Neuronal stem cell (in vitro differentiated cells): ENCODE measurements at regions not wholly inside any gene's neighbourhood (a gene's known extent, or its start where the extent isn't known, plus 50 kb on each side); places are given as distances from the start of the nearest gene placed in this dataset.

Experiments
- DNase-seq: peaks from one replicate; pipeline ENCODE4 v3.0.0-alpha.2; 2013; ENCODE audit warnings: low spot score
- H2AFZ ChIP-seq: one replicate; pipeline ENCODE4 v1.6.1; 2013; ENCODE audit warnings: mild to moderate bottlenecking, low read length, inconsistent platforms
- H2AK5ac ChIP-seq: 2 replicates; pipeline ENCODE4 v1.6.1; 2013; ENCODE audit warnings: low read depth, mild to moderate bottlenecking, inconsistent platforms, low read length, moderate library complexity, mixed read lengths
- H2BK120ac ChIP-seq: 2 replicates; pipeline ENCODE4 v1.6.1; 2013; ENCODE audit warnings: low read depth, mild to moderate bottlenecking, inconsistent platforms, low read length, moderate library complexity, mixed read lengths
- H2BK12ac ChIP-seq: one replicate; pipeline ENCODE4 v1.6.1; 2013; ENCODE audit warnings: low read length, inconsistent platforms
- H2BK15ac ChIP-seq: 2 replicates; pipeline ENCODE4 v1.6.1; 2013; ENCODE audit warnings: mild to moderate bottlenecking, low read length, inconsistent platforms, mixed read lengths
- H2BK5ac ChIP-seq: one replicate; pipeline ENCODE4 v1.6.1; 2013; ENCODE audit warnings: inconsistent platforms, mild to moderate bottlenecking, low read length, moderate library complexity
- H3K14ac ChIP-seq: one replicate; pipeline ENCODE4 v1.6.1; 2013; ENCODE audit warnings: low read length, inconsistent platforms
- H3K18ac ChIP-seq: 2 replicates; pipeline ENCODE4 v1.6.1; 2013; ENCODE audit warnings: low read length, inconsistent platforms
- H3K23ac ChIP-seq: 2 replicates; pipeline ENCODE4 v1.6.1; 2013; ENCODE audit warnings: low read depth, mild to moderate bottlenecking, mixed read lengths, low read length, inconsistent platforms; ENCODE audit not compliant: poor library complexity
- H3K27ac ChIP-seq: replicated peaks from 3 replicates; pipeline ENCODE4 v1.5.1; 2013; ENCODE audit warnings: low read length, inconsistent platforms
- H3K27me3 ChIP-seq, 3 experiments: 2 replicates each; pipeline ENCODE4 v1.6.1; 2013; ENCODE audit warnings: low read length in 3 of 3, mild to moderate bottlenecking in 2 of 3, inconsistent platforms in 1 of 3, low read depth in 1 of 3, mixed read lengths in 1 of 3, moderate library complexity in 1 of 3; ENCODE audit not compliant: control insufficient read depth in 3 of 3, insufficient read depth in 3 of 3
- H3K36me3 ChIP-seq, 2 donors: replicated peaks in 1 of 2; 2 replicates each; pipeline ENCODE4 v1.6.1; 2013; ENCODE audit warnings: low read length in 2 of 2; ENCODE audit not compliant: control insufficient read depth in 2 of 2, insufficient read depth in 2 of 2
- H3K4ac ChIP-seq: 2 replicates; pipeline ENCODE4 v1.6.1; 2013; ENCODE audit warnings: inconsistent platforms, mild to moderate bottlenecking, low read length, moderate library complexity
- H3K4me1 ChIP-seq, 2 donors: 1 replicate in 1 of 2; 2 replicates in 1 of 2; pipeline ENCODE4 v1.6.1; 2013; ENCODE audit warnings: low read length in 2 of 2, low read depth in 1 of 2; ENCODE audit not compliant: control insufficient read depth in 2 of 2, insufficient read depth in 1 of 2
- H3K4me2 ChIP-seq: one replicate; pipeline ENCODE4 v1.6.1; 2013; ENCODE audit warnings: mild to moderate bottlenecking, low read length, inconsistent platforms; ENCODE audit not compliant: insufficient read depth, poor library complexity, severe bottlenecking
- H3K4me3 ChIP-seq, 2 donors: 2 replicates each; pipeline ENCODE4 v1.5.1; 2013; ENCODE audit warnings: low read length in 2 of 2, mild to moderate bottlenecking in 2 of 2, inconsistent platforms in 1 of 2, moderate library complexity in 1 of 2
- H3K79me1 ChIP-seq: one replicate; pipeline ENCODE4 v1.6.1; 2013; ENCODE audit warnings: low read depth, mild to moderate bottlenecking, inconsistent platforms, low read length, moderate library complexity
- H3K9ac ChIP-seq: one replicate; pipeline ENCODE4 v1.6.1; 2013; ENCODE audit warnings: mild to moderate bottlenecking, low read depth, low read length, inconsistent platforms; ENCODE audit not compliant: poor library complexity
- H3K9me3 ChIP-seq, 2 donors: replicated peaks in 1 of 2; 2 replicates each; pipeline versions ENCODE3 to v1.6.1; 2013; ENCODE audit warnings: low read length in 2 of 2, mild to moderate bottlenecking in 2 of 2, inconsistent platforms in 1 of 2, low read depth in 1 of 2, mixed read lengths in 1 of 2, moderate library complexity in 1 of 2; ENCODE audit not compliant: control insufficient read depth in 2 of 2, insufficient read depth in 1 of 2
- H4K8ac ChIP-seq: one replicate; pipeline ENCODE4 v1.6.1; 2013; ENCODE audit warnings: low read depth, mild to moderate bottlenecking, inconsistent platforms, low read length, moderate library complexity
- H4K91ac ChIP-seq: one replicate; pipeline ENCODE4 v1.6.1; 2013; ENCODE audit warnings: low read length, low read depth, mild to moderate bottlenecking, inconsistent platforms; ENCODE audit not compliant: poor library complexity
- WGBS, 2 donors: extraction: QIAGEN DNeasy Blood & Tissue Kit; methylation state at CpG; one replicate each; pipeline ENCODE4 v1.1.7; 2013; ENCODE audit warnings: missing lambda C conversion rate in 2 of 2, mixed read lengths in 1 of 2; ENCODE audit not compliant: insufficient read length in 2 of 2, insufficient replicate concordance in 1 of 2; ENCODE audit errors: extremely low coverage in 2 of 2; 5-methylcytosine and 5-hydroxymethylcytosine counted together

DNA sequence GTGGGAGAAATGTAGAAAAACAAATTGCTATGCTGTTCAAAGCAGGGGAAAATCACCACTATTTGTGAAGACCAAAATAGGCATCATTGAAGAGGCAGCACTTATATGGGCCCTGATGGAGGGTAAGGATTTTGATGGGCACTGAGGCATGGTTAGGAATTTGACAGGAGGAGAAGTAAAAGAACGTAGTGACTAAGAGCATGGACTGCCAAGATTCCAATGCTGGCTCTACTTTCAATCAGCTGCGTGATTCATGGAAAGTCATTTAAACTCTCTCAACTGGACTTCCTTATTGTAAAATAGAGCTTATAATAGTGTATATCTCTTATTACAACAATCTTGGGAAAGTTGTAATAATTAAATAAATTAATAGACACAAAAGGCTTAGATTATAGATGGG, 267.7 kb upstream of the G2E3 start:
- Histone ChIP-seq H2BK5ac (no peak overlapping the region), H3K4me2 (no peak overlapping the region), H3K4ac (no peak overlapping the region), H3K4me1 (peaks cover 0 to 2% of the 10 kb centered on the region in 2 donors), H3K4me3 (no peak overlapping the region), H3K27me3 (no peaks in the 10 kb centered on the region), H2BK12ac (no peak overlapping the region), H2BK15ac (no peak overlapping the region), H3K79me1 (no peaks in the 10 kb centered on the region), H2BK120ac (no peak overlapping the region), H2AFZ (no peak overlapping the region), H3K36me3 (no peaks in the 10 kb centered on the region), H3K9ac (no peak overlapping the region), H4K8ac (no peak overlapping the region), H4K91ac (no peak overlapping the region), H3K9me3 (no peaks in the 10 kb centered on the region), H3K23ac (no peak overlapping the region), H3K14ac (no peak overlapping the region), H2AK5ac (no peak overlapping the region), H3K18ac (no peak overlapping the region), H3K27ac (no peak overlapping the region)
- no peak for DNase-seq
- no CpG with 5 or more reads among the region's 2 CpGs for WGBS, 2 donors

DNA sequence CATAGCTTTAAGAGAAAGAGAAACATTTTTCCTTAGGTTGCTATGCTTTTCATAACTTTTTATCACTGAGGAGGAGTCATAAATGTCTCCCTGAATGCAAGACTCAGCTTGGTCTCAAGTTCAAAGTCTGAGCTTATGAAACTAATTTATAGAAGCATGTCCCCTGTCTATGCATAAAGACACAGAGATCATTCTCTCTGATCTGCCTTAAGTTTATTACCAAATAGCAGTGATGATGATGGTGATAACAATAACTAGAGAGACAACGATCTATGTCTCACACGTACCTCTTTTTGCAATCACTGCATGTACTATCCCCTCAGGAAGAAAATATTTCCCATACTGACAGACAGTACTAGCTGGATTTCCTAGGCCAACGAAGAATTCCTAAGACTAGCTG, 266.4 kb upstream of the G2E3 start:
- H3K79me1 ChIP-seq = no peaks in the 10 kb centered on the region
- H2BK15ac ChIP-seq = no peak overlapping the region
- no peak overlapping the region for H3K27ac ChIP-seq
- H3K27me3 ChIP-seq = no peaks in the 10 kb centered on the region
- no peaks in the 10 kb centered on the region for H3K9me3 ChIP-seq
- no peak overlapping the region for H2AK5ac ChIP-seq
- no peak overlapping the region for H3K14ac ChIP-seq
- H2BK12ac ChIP-seq = no peak overlapping the region
- H2BK5ac ChIP-seq = no peak overlapping the region
- H3K4ac ChIP-seq = no peak overlapping the region
- no peak for DNase-seq
- no peak overlapping the region for H3K9ac ChIP-seq
- H3K4me1 ChIP-seq = peaks cover 0 to 2% of the 10 kb centered on the region in 2 donors
- H3K4me2 ChIP-seq = no peak overlapping the region
- no CpG with 5 or more reads among the region's 3 CpGs for WGBS, 2 donors
- no peak overlapping the region for H4K91ac ChIP-seq
- no peak overlapping the region for H2AFZ ChIP-seq
- no peak overlapping the region for H3K18ac ChIP-seq
- no peak overlapping the region for H3K4me3 ChIP-seq
- no peak overlapping the region for H3K23ac ChIP-seq
- no peak overlapping the region for H2BK120ac ChIP-seq
- no peaks in the 10 kb centered on the region for H3K36me3 ChIP-seq
- H4K8ac ChIP-seq = no peak overlapping the region

DNA sequence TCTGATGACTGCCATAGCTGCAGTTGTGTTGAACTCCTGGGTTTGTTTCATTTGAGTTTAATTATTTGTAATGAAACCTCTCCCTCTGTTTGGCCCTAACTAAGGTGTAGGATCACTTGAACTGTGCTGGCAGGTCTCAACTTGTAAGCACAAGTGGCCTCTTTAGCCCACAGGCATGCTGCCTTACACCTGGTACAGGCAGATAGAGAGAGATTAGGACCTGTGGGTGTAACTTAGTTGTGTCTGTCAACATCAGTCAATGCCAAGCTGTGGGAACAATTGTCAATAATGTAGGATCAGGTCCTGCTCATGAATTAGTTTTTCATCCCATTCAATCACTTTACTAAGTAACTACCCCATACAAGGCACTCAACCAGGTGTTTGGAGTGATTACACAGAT, 263.0 kb upstream of the G2E3 start:
- no peak for DNase-seq
- no peaks in the 10 kb centered on the region for H3K79me1 ChIP-seq
- H3K4me1 ChIP-seq = peaks cover 5% of the 10 kb centered on the region in 2 donors
- no peak overlapping the region for H3K23ac ChIP-seq
- H2AFZ ChIP-seq = no peak overlapping the region
- H3K9ac ChIP-seq = no peak overlapping the region
- no peaks in the 10 kb centered on the region for H3K9me3 ChIP-seq
- no peak overlapping the region for H2BK120ac ChIP-seq
- no peak overlapping the region for H2BK15ac ChIP-seq
- no peak overlapping the region for H2BK5ac ChIP-seq
- H2AK5ac ChIP-seq = no peak overlapping the region
- no peak overlapping the region for H3K4me2 ChIP-seq
- H3K27ac ChIP-seq = no peak overlapping the region
- H3K4ac ChIP-seq = no peak overlapping the region
- H3K27me3 ChIP-seq = no peaks in the 10 kb centered on the region
- H3K36me3 ChIP-seq = no peaks in the 10 kb centered on the region
- H3K18ac ChIP-seq = no peak overlapping the region
- H3K14ac ChIP-seq = no peak overlapping the region
- H3K4me3 ChIP-seq = no peak overlapping the region
- no peak overlapping the region for H4K91ac ChIP-seq
- no peak overlapping the region for H4K8ac ChIP-seq
- H2BK12ac ChIP-seq = no peak overlapping the region

DNA sequence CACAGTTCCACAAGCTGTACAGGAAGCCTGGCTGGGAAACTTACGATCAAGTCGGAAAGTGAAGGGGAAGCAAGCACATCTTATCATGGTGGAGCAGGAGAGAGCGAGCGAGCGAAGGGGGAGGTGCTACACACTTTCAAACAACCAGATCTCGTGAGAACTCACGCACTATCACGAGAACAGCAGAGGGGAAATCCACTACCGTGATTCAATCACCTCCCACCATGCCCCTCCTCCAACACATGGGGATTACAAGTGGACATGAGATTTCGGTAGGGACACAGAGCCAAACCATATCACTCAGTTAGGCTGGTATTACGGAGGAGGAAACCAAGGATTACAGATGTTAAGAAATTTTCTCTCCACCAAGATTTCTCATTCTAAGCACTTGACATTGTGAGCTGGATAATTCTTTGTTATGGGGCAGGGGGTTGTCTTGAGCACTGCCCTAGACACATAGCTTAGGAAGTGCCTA, 262.0 kb upstream of the G2E3 start:
- no CpG with 5 or more reads among the region's 11 CpGs for WGBS, 2 donors
- DNase-seq = no peak

More for the DNA sequence above, 262.0 kb upstream of the G2E3 start:
- H3K27me3 ChIP-seq = no peaks in the 10 kb centered on the region
- no peak overlapping the region for H2BK12ac ChIP-seq
- H4K91ac ChIP-seq = no peak overlapping the region
- H2BK5ac ChIP-seq = no peak overlapping the region
- no peak overlapping the region for H3K23ac ChIP-seq
- H3K79me1 ChIP-seq = no peaks in the 10 kb centered on the region
- no peak overlapping the region for H3K9ac ChIP-seq
- no peaks in the 10 kb centered on the region for H3K36me3 ChIP-seq
- no peak overlapping the region for H2BK120ac ChIP-seq
- H3K27ac ChIP-seq = no peak overlapping the region
- no peak overlapping the region for H2BK15ac ChIP-seq
- H2AK5ac ChIP-seq = no peak overlapping the region
- H4K8ac ChIP-seq = no peak overlapping the region
- H3K4ac ChIP-seq = no peak overlapping the region
- H3K14ac ChIP-seq = no peak overlapping the region
- H3K9me3 ChIP-seq = no peaks in the 10 kb centered on the region
- H3K4me1 ChIP-seq = peaks cover 5% of the 10 kb centered on the region in 2 donors
- no peak overlapping the region for H2AFZ ChIP-seq
- no peak overlapping the region for H3K18ac ChIP-seq
- H3K4me2 ChIP-seq = no peak overlapping the region
- no peak overlapping the region for H3K4me3 ChIP-seq
